ENCODE measurements at regions not wholly inside any gene's neighbourhood (a gene's known extent, or its start where the extent isn't known, plus 50 kb on each side); places are given as distances from the start of the nearest gene placed in this dataset.
"Not testable (repeated sequence)": the region's sequence is repeated elsewhere in the genome, so short reads cannot be mapped to it uniquely, and the experiment has no call there.

- no peak for DNase-seq (ENCODE audit: low read depth in 2 of 2)
Measured at GRCh38 chr4:188661502-188661901, 522.3 kb downstream of the TRIML1 start.

DNA sequence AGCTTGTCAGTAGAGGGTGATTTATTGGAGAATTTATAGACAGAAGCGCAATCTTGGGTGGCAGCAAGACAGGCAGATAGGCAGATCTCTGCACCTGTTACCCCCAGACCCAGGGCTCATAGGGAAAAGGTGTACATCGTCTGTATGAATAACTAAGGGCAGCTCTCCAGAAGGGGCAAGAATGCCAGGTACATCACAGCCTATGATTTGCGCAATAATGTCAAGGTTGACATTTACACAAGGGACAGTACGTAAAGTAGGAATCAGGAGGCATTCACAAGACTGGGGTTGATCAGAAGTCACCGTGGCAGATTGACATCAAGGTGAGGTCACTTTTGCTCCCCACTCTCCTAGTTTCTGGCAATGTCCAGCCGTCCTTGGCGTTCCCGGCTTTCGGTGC, 524.1 kb downstream of the TRIML1 start:
- no peak for DNase-seq (ENCODE audit: low read depth in 2 of 2)

- no peak for DNase-seq (ENCODE audit: low read depth in 2 of 2)
Measured at GRCh38 chr4:188665491-188666457, 526.5 kb downstream of the TRIML1 start.

GRCh38 chr4:188678691-188679090, 539.5 kb downstream of the TRIML1 start:
- not testable (repeated sequence) for DNase-seq (ENCODE audit: low read depth in 2 of 2)

DNA sequence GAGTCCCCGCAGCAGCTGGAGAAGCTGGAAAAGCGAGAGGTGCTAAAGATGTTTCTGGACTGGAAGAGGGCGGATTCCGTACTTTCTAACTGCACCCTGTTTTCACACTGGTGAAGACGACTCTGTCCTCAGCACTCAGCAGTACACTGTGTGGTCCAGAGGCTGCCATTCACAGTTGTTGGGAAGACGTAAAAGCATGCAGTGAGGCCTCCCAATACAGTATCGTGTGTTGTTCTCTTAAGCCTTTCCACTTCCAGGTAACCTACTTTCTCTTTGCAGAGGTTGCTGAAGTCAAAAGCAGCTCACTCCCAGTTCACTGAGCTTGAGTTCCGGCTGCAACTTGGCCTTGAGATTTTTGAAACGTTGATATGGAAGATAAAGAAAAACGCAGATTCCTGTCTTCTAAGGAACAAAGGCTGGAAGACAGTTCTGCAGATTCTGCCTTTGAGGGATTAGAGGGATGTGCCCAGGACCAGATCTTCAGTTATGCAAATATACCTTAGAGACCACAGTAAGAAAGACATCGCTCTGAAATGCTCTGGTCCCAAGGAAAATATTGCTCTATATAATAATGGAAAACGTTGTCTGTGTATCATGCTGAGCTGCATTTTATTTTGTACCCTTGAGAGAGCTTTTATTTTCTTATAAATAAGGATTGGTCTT, 540.9 kb downstream of the TRIML1 start:
- DNase-seq (ENCODE audit: low read depth in 2 of 2), result no peak

GRCh38 chr4:188680667-188681063, 541.4 kb downstream of the TRIML1 start:
- no peak for DNase-seq (ENCODE audit: low read depth in 2 of 2)

DNA sequence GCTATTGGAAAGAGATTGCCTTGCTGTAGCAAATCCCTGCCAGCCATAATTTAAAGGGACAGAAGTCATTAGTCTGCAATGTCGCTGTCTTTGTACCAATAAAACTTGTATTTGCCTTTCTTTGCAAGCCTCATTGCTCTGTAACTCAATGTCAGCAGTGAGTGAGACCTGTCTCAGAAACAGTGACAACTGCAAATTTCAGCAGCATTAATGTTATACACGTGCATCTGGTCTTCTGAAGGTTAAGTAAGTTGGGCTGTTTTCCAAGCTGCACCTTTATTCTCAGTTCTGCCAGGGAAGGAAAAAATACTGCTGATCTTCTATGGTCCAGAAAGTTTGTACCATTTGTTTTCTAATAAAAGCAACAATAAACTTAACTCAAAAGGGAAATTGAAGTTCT, 543.1 kb downstream of the TRIML1 start:
- no peak for DNase-seq (ENCODE audit: low read depth in 2 of 2)

- DNase-seq (ENCODE audit: low read depth in 2 of 2), result no peak
Measured at GRCh38 chr4:188683571-188683970, 544.3 kb downstream of the TRIML1 start.

DNA sequence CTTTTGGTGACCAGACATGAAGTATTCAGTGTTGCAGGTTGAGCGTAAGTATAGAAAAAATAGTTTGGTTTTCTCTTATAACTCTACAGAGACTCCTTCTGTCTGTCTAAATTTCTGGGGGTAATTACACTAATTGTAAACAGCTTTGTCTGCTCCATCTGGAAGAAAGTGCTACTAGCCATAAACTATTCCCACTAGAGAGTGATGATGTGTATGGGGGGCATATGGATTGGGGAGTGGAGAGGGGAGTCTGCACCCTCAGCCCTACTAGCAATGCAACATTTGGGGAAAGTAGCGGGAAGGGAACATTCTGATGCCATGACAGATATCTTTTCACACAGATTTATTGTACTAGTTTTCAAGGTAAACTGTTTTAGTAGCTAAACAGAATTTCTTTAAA, 549.7 kb downstream of the TRIML1 start:
- DNase-seq (ENCODE audit: low read depth in 2 of 2), result no peak

DNA sequence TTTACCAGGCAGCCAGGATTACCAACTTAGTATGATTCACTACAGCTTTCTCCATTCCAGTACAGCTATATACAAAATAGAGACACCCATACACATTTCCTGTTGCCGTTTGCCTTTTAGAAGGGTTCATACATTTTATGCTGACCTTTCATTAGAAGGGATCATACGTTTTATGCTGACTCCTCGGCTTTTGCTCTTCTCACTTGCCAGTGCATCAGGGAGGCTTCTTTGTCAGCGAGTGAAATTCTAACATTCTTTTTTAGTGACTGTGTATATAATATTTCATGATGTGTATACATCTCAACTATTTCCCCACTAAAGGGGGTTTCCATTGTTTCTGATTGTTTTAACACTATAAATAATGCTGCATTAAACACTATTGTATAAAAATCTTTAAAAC, 552.6 kb downstream of the TRIML1 start:
- DNase-seq (ENCODE audit: low read depth in 2 of 2), result no peak

- no peak for DNase-seq (ENCODE audit: low read depth in 2 of 2)
Measured at GRCh38 chr4:188695261-188695660, 556.0 kb downstream of the TRIML1 start.

DNA sequence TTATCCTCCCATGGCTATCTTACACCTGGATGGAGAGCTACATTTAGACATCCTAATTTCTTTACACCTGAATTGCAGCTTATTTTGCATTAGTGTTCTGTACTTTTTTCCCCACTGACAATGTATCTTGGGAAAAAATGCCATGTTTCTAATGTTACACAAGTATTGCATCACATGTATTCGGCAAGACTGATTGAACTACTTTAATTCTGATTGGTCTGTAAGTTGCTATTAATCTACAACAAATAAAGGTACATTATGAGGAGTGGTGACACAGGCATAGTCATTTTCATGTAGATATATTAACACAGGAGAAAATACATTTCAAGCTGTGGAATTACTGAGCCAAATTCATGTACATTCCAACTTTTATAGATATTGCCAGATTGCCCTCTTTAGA, 558.0 kb downstream of the TRIML1 start:
- DNase-seq (ENCODE audit: low read depth in 2 of 2), result no peak

DNA sequence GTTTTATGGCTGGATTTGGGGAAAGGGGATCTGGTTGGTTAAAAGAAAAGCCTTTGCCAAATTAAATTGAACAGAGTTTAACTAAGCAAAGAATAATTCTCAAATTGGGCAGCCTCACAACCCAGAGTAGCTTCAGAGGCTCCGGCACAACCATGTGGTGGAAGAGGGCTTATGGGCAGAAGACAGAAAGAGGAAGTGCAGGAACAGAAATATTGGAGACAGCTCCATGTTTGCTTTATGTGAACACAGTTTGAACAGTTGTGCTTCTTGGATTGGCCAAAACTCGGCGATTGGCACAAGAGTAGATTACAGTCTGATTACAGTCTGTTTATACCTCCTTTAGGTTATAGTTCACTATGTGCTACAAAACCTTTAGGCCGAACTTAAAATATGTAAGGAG, 562.7 kb downstream of the TRIML1 start:
- no peak for DNase-seq (ENCODE audit: low read depth in 2 of 2)

DNA sequence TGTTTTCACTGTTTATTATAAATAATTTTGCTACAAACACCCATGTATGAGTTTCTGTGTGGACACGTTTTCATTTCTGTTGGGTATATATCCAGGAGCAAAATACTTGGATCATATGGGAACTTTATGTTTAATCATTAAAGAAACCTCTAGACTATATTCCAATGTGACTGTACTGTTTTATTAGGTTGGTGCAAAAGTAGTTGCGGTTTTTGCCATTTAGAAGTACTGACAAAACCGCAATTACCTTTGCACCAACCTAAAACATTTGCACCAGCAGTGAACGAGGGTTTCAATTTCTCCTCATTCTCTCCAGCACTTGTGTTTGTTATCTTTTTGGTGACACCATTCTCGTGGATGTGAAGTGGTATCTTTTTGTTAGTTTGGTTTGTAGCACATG, 565.0 kb downstream of the TRIML1 start:
- no peak for DNase-seq (ENCODE audit: low read depth in 2 of 2)

DNA sequence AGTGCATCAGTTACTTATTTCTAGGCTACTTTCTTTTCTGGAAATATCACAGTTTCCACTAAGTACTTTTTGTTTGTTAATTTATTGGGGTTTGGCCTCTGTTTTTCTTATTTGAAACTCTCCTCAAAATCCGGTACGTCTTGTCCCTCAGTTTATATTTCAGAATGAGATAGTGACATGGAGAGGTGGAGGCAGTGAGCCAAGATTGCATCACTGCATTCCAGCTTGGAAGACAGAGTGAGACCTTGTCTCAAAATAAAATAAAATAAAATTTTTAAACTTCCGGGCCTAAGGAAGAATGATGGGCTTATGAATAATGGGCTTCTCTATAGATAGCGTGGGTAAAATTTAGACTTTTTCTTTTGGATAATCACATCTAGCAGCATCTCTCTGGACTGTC, 567.8 kb downstream of the TRIML1 start:
- no peak for DNase-seq (ENCODE audit: low read depth in 2 of 2)

DNA sequence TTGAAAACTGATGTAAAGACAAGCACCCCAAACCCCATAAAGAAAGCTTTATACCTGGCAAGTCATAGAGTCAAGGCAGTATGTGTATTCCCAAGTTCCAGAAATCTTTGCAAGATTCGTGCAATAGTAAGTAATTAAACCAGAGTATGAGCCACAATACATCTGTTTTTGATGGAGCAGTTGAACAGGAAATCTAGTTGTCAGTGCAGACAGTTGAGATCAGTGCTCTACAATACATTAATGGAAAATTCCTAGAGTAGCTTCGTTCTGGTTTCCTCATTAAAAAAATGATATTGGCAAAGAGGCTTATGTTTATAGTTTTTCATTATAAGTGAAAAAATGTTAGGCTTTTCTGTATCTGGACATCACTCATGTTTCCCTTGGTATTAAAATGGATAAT, 575.3 kb downstream of the TRIML1 start:
- DNase-seq (ENCODE audit: low read depth in 2 of 2), result no peak

DNA sequence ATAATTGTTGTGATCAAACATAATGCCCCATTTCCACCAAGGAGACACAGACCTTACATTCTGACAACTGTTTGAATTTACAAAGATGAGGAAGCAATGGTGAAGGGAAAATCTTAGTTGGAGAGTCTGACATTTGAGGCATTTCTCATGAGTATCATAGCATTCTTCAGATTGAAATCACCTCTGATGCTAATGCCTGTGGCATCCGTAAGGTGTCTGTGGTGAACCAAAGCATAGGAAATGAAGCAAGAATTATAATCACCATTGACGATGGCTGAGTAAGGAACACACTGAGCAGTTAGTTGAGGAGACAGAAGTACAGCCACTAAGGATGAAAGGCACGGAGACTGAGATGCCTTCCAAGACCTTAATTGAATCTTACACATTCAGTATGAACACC, 575.7 kb downstream of the TRIML1 start:
- no peak for DNase-seq (ENCODE audit: low read depth in 2 of 2)

DNA sequence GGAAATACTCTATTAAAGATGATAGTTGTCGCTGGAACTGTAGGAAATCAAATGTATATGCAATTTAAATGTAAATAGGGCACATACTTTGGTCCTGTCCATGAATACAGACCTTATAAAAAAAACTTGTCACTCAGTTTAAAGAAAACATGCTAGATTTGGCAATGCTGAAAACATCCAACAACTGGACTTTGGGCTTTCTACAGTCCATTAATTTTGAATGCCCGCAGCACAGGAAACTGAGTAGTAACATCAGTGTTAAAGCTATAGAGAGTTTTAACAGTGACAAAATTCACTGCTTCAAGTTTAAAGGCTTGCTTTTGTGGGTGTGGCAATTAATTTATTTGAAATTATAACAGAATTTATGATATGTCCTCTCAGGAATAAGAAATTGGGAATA, 578.4 kb downstream of the TRIML1 start:
- DNase-seq (ENCODE audit: low read depth in 2 of 2), result no peak

- no peak for DNase-seq (ENCODE audit: low read depth in 2 of 2)
Measured at GRCh38 chr4:188719794-188720193, 580.6 kb downstream of the TRIML1 start.

- no peak for DNase-seq (ENCODE audit: low read depth in 2 of 2)
Measured at GRCh38 chr4:188722911-188723310, 583.7 kb downstream of the TRIML1 start.

GRCh38 chr4:188727746-188728145, 588.5 kb downstream of the TRIML1 start:
- DNase-seq (ENCODE audit: low read depth in 2 of 2), result no peak

DNA sequence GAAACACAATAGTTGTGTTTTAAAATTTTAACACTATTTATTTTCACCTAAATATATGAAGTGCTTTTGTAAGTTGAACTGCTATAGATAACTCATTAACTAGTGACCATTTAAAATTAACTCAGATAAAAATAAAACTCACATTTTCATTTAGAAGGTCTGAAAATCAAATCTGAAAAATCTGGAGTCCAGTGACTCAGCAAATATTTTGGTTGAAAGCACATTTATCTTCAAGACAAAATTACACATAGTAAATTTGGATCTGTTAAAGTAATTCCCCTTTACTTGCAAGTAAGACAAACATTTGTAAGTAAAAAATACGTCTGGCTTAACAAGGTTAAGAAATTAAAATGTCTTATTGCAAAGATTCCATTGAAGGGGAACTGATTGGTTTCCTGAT, 589.1 kb downstream of the TRIML1 start:
- no peak for DNase-seq (ENCODE audit: low read depth in 2 of 2)

GRCh38 chr4:188732131-188732530, 592.9 kb downstream of the TRIML1 start:
- DNase-seq (ENCODE audit: low read depth in 2 of 2), result no peak

Data from stimulated activated CD4-positive, alpha-beta T cell treated with anti-CD3 and anti-CD28 coated beads, Interleukin-1b, Interleukin-23, amount 100 ng/mL, for 4 hours (primary cell).